ENCODE measurements at regions not wholly inside any gene's neighbourhood (a gene's known extent, or its start where the extent isn't known, plus 50 kb on each side); places are given as distances from the start of the nearest gene placed in this dataset.

GRCh38 chr14:101184572-101184971 is 281.1 kb upstream of the RTL1 start:
- no peak for TF ChIP-seq REST (IDR thresholded peaks at IDR 0.05; ENCODE audit: borderline replicate concordance)
- TF ChIP-seq CTCF (IDR thresholded peaks at IDR 0.05; ENCODE audit: poor library complexity, severe bottlenecking) = no peak
- TF ChIP-seq TAF1 (IDR thresholded peaks at IDR 0.05; ENCODE audit: low read depth) = no peak
- no peak for TF ChIP-seq EP300 (conservative IDR thresholded peaks at IDR 0.05; ENCODE audit: poor library complexity, severe bottlenecking)
- no peak for TF ChIP-seq MXI1 (conservative IDR thresholded peaks at IDR 0.05; ENCODE audit: poor library complexity, severe bottlenecking)
- no peak for TF ChIP-seq EZH2 (IDR thresholded peaks at IDR 0.05; ENCODE audit: borderline replicate concordance, insufficient read depth, low read length, poor library complexity, severe bottlenecking)
- no peak for TF ChIP-seq RAD21 (conservative IDR thresholded peaks at IDR 0.05)
- TF ChIP-seq SMC3 (conservative IDR thresholded peaks at IDR 0.05; ENCODE audit: poor library complexity) = no peak
- no peak for TF ChIP-seq POLR2AphosphoS5 (IDR thresholded peaks at IDR 0.05)
- Histone ChIP-seq H3K4me2 (ENCODE audit: low read length) (no peak overlapping the region), H3K4me3 (ENCODE audit: low read length) (no peak overlapping the region), H3K9ac (ENCODE audit: low read length) (no peak overlapping the region), H3K9me2 (ENCODE audit: insufficient read depth, low read length) (no peaks in the 10 kb centered on the region), H3K9me3 (ENCODE audit: low read length) (no peaks in the 10 kb centered on the region), H3K79me2 (replicated peaks; ENCODE audit: insufficient read depth, low read length) (no peaks in the 10 kb centered on the region), H3F3A (ENCODE audit: insufficient read depth, low read length, poor library complexity, severe bottlenecking) (peaks cover 5% of the 10 kb centered on the region), H3K36me3 (ENCODE audit: insufficient read depth, low read length) (no peaks in the 10 kb centered on the region), H3K27ac (ENCODE audit: low read length) (no peak overlapping the region), H2AFZ (ENCODE audit: low read depth, low read length) (no peak overlapping the region), H4K20me1 (ENCODE audit: insufficient read depth) (no peaks in the 10 kb centered on the region), H3K27me3 (ENCODE audit: insufficient read depth, low read depth, low read length) (no peaks in the 10 kb centered on the region)

GRCh38 chr14:101185073-101185835 is 281.7 kb upstream of the RTL1 start:
- Histone ChIP-seq H3K9me2 (ENCODE audit: insufficient read depth, low read length) (no peaks in the 10 kb centered on the region), H3K9ac (ENCODE audit: low read length) (no peak overlapping the region), H3K27ac (ENCODE audit: low read length) (no peak overlapping the region), H2AFZ (ENCODE audit: low read depth, low read length) (no peak overlapping the region), H3K27me3 (ENCODE audit: insufficient read depth, low read depth, low read length) (no peaks in the 10 kb centered on the region), H4K20me1 (ENCODE audit: insufficient read depth) (no peaks in the 10 kb centered on the region), H3K4me3 (ENCODE audit: low read length) (no peak overlapping the region), H3K9me3 (ENCODE audit: low read length) (no peaks in the 10 kb centered on the region), H3K79me2 (replicated peaks; ENCODE audit: insufficient read depth, low read length) (no peaks in the 10 kb centered on the region), H3F3A (ENCODE audit: insufficient read depth, low read length, poor library complexity, severe bottlenecking) (peaks cover 5% of the 10 kb centered on the region), H3K36me3 (ENCODE audit: insufficient read depth, low read length) (no peaks in the 10 kb centered on the region), H3K4me2 (ENCODE audit: low read length) (no peak overlapping the region)
- TF ChIP-seq EP300 (conservative IDR thresholded peaks at IDR 0.05; ENCODE audit: poor library complexity, severe bottlenecking) (no peak), TAF1 (IDR thresholded peaks at IDR 0.05; ENCODE audit: low read depth) (no peak), RAD21 (conservative IDR thresholded peaks at IDR 0.05) (no peak), MXI1 (conservative IDR thresholded peaks at IDR 0.05; ENCODE audit: poor library complexity, severe bottlenecking) (no peak), REST (IDR thresholded peaks at IDR 0.05; ENCODE audit: borderline replicate concordance) (no peak), POLR2AphosphoS5 (IDR thresholded peaks at IDR 0.05) (no peak), CTCF (IDR thresholded peaks at IDR 0.05; ENCODE audit: poor library complexity, severe bottlenecking) (no peak), SMC3 (conservative IDR thresholded peaks at IDR 0.05; ENCODE audit: poor library complexity) (no peak), EZH2 (IDR thresholded peaks at IDR 0.05; ENCODE audit: borderline replicate concordance, insufficient read depth, low read length, poor library complexity, severe bottlenecking) (no peak)

Data from neural cell (in vitro differentiated cells).